ENCODE measurements at regions not wholly inside any gene's neighbourhood (a gene's known extent, or its start where the extent isn't known, plus 50 kb on each side); places are given as distances from the start of the nearest gene placed in this dataset.

GRCh38 chr13:78430166-78430791, 173.1 kb downstream of the POU4F1 start:
- intact Hi-C loops (cut with micrococcal nuclease) = no loop called here
- DNase-seq (no peak), ATAC-seq (no peak)

- intact Hi-C loops (cut with micrococcal nuclease) = no loop called here
Measured at GRCh38 chr13:78428646-78429045, 174.7 kb downstream of the POU4F1 start.

GRCh38 chr13:78426183-78426582, 177.2 kb downstream of the POU4F1 start:
- intact Hi-C loops (cut with micrococcal nuclease) = no loop called here
- DNase-seq (no peak), ATAC-seq (no peak)

More at GRCh38 chr13:78428646-78429045, 174.7 kb downstream of the POU4F1 start:
- ATAC-seq (no peak), DNase-seq (no peak)

- intact Hi-C loops (cut with micrococcal nuclease) = no loop called here
- DNase-seq = peak; percentile 66
- peak; percentile 83 for ATAC-seq
Measured at GRCh38 chr13:78420814-78421213, 182.5 kb downstream of the POU4F1 start.

- ATAC-seq (no peak), DNase-seq (no peak)
- intact Hi-C loops (cut with micrococcal nuclease) = no loop called here
Measured at GRCh38 chr13:78413887-78414553, 189.3 kb downstream of the POU4F1 start.

GRCh38 chr13:78410847-78411246, 192.5 kb downstream of the POU4F1 start:
- intact Hi-C loops (cut with micrococcal nuclease) = no loop called here
- ATAC-seq (no peak), DNase-seq (no peak)

- intact Hi-C loops (cut with micrococcal nuclease) = no loop called here
- ATAC-seq (no peak), DNase-seq (no peak)
Measured at GRCh38 chr13:78410164-78410563, 193.2 kb downstream of the POU4F1 start.

- intact Hi-C loops (cut with micrococcal nuclease) = no loop called here
Measured at GRCh38 chr13:78409172-78409571, 194.2 kb downstream of the POU4F1 start.

GRCh38 chr13:78404846-78405360, 198.4 kb downstream of the POU4F1 start:
- ATAC-seq (no peak), DNase-seq (no peak)
- intact Hi-C loops (cut with micrococcal nuclease) = no loop called here

More at GRCh38 chr13:78409172-78409571, 194.2 kb downstream of the POU4F1 start:
- DNase-seq (no peak), ATAC-seq (no peak)

GRCh38 chr13:78402708-78403400, 200.5 kb downstream of the POU4F1 start:
- DNase-seq (no peak), ATAC-seq (no peak)
- intact Hi-C loops (cut with micrococcal nuclease) = no loop called here

GRCh38 chr13:78401873-78402707, 201.3 kb downstream of the POU4F1 start:
- DNase-seq (no peak), ATAC-seq (no peak)
- intact Hi-C loops (cut with micrococcal nuclease) = no loop called here

GRCh38 chr13:78398743-78399410, 204.5 kb downstream of the POU4F1 start:
- intact Hi-C loops (cut with micrococcal nuclease) = no loop called here
- ATAC-seq (no peak), DNase-seq (no peak)

- intact Hi-C loops (cut with micrococcal nuclease) = no loop called here
- no peak for ATAC-seq
Measured at GRCh38 chr13:78393286-78394142, 209.8 kb downstream of the POU4F1 start.

GRCh38 chr13:78383899-78384298, 219.5 kb downstream of the POU4F1 start:
- DNase-seq (no peak), ATAC-seq (no peak)
- intact Hi-C loops (cut with micrococcal nuclease) = no loop called here

More at GRCh38 chr13:78393286-78394142, 209.8 kb downstream of the POU4F1 start:
- no peak for DNase-seq

- ATAC-seq (peak; percentile 75), DNase-seq (peak; percentile 46)
Measured at GRCh38 chr13:78383071-78383484, 220.3 kb downstream of the POU4F1 start.

GRCh38 chr13:78382491-78382890, 220.9 kb downstream of the POU4F1 start:
- peak; percentile 98 for ATAC-seq
- DNase-seq = peak; percentile 39
- intact Hi-C loops (cut with micrococcal nuclease) = no loop called here

More at GRCh38 chr13:78383071-78383484, 220.3 kb downstream of the POU4F1 start:
- intact Hi-C loops (cut with micrococcal nuclease) = no loop called here

GRCh38 chr13:78376822-78377221, 226.5 kb downstream of the POU4F1 start:
- intact Hi-C loops (cut with micrococcal nuclease) = no loop called here
- ATAC-seq (peak; percentile 68), DNase-seq (no peak)

- intact Hi-C loops (cut with micrococcal nuclease) = no loop called here
- DNase-seq (no peak), ATAC-seq (peak; percentile 70)
Measured at GRCh38 chr13:78376033-78376432, 227.3 kb downstream of the POU4F1 start.

All from left ventricle myocardium superior (tissue), 1 donor.